ENCODE measurements at regions not wholly inside any gene's neighbourhood (a gene's known extent, or its start where the extent isn't known, plus 50 kb on each side); places are given as distances from the start of the nearest gene placed in this dataset.

DNA sequence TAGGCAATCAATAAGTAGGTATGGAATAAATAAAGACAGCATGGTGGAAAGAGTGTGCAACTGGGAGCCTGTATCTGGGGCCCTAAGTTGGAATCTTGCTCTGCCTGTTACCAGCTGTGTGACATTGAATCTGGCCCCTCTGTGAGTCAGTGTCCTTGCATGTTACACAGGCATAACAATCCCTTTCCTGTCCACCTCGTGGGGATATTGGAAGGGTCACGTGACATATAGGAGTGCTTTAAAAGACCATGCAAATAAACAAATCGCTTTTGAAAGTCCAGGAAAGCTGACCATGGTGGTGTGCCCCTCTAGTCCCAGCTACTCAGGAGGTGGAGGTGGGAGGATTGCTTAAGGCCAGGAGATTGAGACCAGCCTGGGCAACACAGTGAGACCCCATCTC lies 51.1 kb upstream of the VRK1 start:
- peaks cover 4 to 43% (median 12%) of the 10 kb centered on the region in 3 donors for H3K27me3 ChIP-seq
- H3K27ac ChIP-seq = no peak overlapping the region
- H3K36me3 ChIP-seq = no peaks in the 10 kb centered on the region
- peak; percentile 10 for DNase-seq
- intact Hi-C loops (cut with DNase I) = no loop called here
- TF ChIP-seq POLR2AphosphoS5 (IDR thresholded peaks at IDR 0.05) = no peak
- TF ChIP-seq POLR2A (IDR thresholded peaks at IDR 0.05) = no peak
- TF ChIP-seq, protein P1, sequence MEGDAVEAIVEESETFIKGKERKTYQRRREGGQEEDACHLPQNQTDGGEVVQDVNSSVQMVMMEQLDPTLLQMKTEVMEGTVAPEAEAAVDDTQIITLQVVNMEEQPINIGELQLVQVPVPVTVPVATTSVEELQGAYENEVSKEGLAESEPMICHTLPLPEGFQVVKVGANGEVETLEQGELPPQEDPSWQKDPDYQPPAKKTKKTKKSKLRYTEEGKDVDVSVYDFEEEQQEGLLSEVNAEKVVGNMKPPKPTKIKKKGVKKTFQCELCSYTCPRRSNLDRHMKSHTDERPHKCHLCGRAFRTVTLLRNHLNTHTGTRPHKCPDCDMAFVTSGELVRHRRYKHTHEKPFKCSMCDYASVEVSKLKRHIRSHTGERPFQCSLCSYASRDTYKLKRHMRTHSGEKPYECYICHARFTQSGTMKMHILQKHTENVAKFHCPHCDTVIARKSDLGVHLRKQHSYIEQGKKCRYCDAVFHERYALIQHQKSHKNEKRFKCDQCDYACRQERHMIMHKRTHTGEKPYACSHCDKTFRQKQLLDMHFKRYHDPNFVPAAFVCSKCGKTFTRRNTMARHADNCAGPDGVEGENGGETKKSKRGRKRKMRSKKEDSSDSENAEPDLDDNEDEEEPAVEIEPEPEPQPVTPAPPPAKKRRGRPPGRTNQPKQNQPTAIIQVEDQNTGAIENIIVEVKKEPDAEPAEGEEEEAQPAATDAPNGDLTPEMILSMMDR (IDR thresholded peaks at IDR 0.05) = no peak
- no peak for TF ChIP-seq EP300 (IDR thresholded peaks at IDR 0.05)
- peaks cover 0 to 8% (median 7%) of the 10 kb centered on the region in 4 donors for H3K4me1 ChIP-seq
- H3K9me3 ChIP-seq = no peaks in the 10 kb centered on the region
- no peak overlapping the region for H3K4me3 ChIP-seq
- 64 to 69% methylated on average over 3 of the region's 3 CpGs for WGBS, 2 donors

DNA sequence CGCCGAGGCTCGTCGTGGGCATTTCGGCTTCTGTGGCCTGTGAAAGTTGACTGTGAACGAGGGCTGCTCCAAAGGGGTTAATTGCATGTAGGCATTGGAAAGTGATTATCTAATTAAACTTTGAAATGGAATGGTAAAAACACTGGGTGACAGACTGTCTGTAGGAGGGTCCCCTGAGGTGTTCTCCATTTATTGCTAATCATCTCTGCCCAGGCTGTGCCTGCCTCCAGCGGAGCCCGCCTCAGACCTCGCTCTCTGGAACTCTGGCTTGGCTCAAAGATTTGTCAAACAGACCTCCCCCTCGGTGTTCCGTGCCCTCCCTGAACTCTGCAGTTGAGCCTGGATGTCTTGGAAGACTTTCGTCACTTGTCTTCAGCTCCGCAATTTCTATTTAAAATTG lies 50.2 kb upstream of the VRK1 start:
- Histone ChIP-seq H3K4me1 (no peaks in the 10 kb centered on the region), H3K27me3 (peaks cover 0 to 33% (median 4%) of the 10 kb centered on the region in 3 donors), H3K9me3 (no peaks in the 10 kb centered on the region), H3K36me3 (no peaks in the 10 kb centered on the region), H3K27ac (no peak overlapping the region), H3K4me3 (no peak overlapping the region)
- WGBS, 2 donors = 77 to 85% methylated on average over 13 of the region's 13 CpGs
- peak; percentile 3 for DNase-seq
- TF ChIP-seq, protein P1 (IDR thresholded peaks at IDR 0.05) = no peak
- TF ChIP-seq POLR2AphosphoS5 (IDR thresholded peaks at IDR 0.05) (no peak), POLR2A (IDR thresholded peaks at IDR 0.05) (no peak), EP300 (IDR thresholded peaks at IDR 0.05) (no peak)
- intact Hi-C loops (cut with DNase I) = no loop called here
